NB4 (cell line): ENCODE measurements at regions not wholly inside any gene's neighbourhood (a gene's known extent, or its start where the extent isn't known, plus 50 kb on each side); places are given as distances from the start of the nearest gene placed in this dataset.
"Not testable (repeated sequence)": the region's sequence is repeated elsewhere in the genome, so short reads cannot be mapped to it uniquely, and the experiment has no call there.

Experiments used
- MYC ChIP-seq: IDR thresholded peaks from 2 replicates; pipeline ENCODE4 v1.6.1; 2011; ENCODE audit warnings: low read depth, low read length
- POLR2A ChIP-seq: IDR thresholded peaks from 2 replicates; pipeline ENCODE4 v1.6.1; 2011; ENCODE audit warnings: mild to moderate bottlenecking; ENCODE audit not compliant: insufficient read length; ENCODE audit errors: extremely low read depth
- TF ChIP-seq, protein P1 (sequence below): IDR thresholded peaks from one replicate; pipeline ENCODE4 v1.5.1; 2012; ENCODE audit warnings: low read depth, low read length
- TF ChIP-seq, protein P2 (sequence below): IDR thresholded peaks from 2 replicates; pipeline ENCODE4 v1.6.1; 2011; ENCODE audit warnings: low read depth, low read length

DNA sequence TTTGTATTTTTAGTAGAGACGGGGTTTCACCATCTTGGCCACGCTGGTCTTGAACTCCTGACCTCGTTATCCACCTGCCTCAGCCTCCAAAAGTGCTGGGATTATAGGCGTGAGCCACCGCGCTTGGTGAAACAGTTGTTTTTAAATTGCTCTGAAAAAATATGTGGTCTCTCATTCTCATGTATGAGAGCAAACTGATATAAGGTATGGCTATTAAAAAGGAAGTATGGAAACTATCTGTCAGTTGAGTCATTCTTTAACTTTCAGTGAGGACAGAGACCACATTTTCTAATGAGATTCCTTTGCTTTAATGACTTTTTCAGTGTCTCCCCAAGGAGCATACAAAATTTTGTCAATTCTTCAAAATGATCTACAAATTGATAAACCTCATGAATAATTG lies 169.5 kb downstream of the TP53TG3F start:
- TF ChIP-seq, protein P1, sequence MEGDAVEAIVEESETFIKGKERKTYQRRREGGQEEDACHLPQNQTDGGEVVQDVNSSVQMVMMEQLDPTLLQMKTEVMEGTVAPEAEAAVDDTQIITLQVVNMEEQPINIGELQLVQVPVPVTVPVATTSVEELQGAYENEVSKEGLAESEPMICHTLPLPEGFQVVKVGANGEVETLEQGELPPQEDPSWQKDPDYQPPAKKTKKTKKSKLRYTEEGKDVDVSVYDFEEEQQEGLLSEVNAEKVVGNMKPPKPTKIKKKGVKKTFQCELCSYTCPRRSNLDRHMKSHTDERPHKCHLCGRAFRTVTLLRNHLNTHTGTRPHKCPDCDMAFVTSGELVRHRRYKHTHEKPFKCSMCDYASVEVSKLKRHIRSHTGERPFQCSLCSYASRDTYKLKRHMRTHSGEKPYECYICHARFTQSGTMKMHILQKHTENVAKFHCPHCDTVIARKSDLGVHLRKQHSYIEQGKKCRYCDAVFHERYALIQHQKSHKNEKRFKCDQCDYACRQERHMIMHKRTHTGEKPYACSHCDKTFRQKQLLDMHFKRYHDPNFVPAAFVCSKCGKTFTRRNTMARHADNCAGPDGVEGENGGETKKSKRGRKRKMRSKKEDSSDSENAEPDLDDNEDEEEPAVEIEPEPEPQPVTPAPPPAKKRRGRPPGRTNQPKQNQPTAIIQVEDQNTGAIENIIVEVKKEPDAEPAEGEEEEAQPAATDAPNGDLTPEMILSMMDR: not testable (repeated sequence)
- not testable (repeated sequence) for TF ChIP-seq POLR2A, MYC
- TF ChIP-seq, protein P2, sequence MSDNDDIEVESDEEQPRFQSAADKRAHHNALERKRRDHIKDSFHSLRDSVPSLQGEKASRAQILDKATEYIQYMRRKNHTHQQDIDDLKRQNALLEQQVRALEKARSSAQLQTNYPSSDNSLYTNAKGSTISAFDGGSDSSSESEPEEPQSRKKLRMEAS: not testable (repeated sequence)
